Fibroblast of skin of left biceps (primary cell): ENCODE measurements at regions not wholly inside any gene's neighbourhood (a gene's known extent, or its start where the extent isn't known, plus 50 kb on each side); places are given as distances from the start of the nearest gene placed in this dataset.

Source experiments
- DNase-seq, 2 experiments: peaks; one replicate each; pipeline ENCODE4 v3.0.0-alpha.2; 2013; ENCODE audit warnings: low read depth in 2 of 2

GRCh38 chr10:123557366-123558108 is 108.6 kb upstream of the GPR26 start:
- DNase-seq: no peak

- no peak for DNase-seq
Observed at GRCh38 chr10:123558651-123559050, 107.5 kb upstream of the GPR26 start.

- DNase-seq: peak in 1 of 2 experiments; percentile 4
Observed at GRCh38 chr10:123559066-123559822, 106.9 kb upstream of the GPR26 start.

- DNase-seq: no peak
Observed at GRCh38 chr10:123559823-123560092, 106.4 kb upstream of the GPR26 start.

- DNase-seq: no peak
Observed at GRCh38 chr10:123560301-123561140, 105.6 kb upstream of the GPR26 start.

- no peak for DNase-seq
Observed at GRCh38 chr10:123561141-123561440, 105.1 kb upstream of the GPR26 start.

GRCh38 chr10:123562387-123562786 is 103.8 kb upstream of the GPR26 start:
- no peak for DNase-seq

- DNase-seq: no peak
Observed at GRCh38 chr10:123562811-123563580, 103.2 kb upstream of the GPR26 start.

- no peak for DNase-seq
Observed at GRCh38 chr10:123563581-123563855, 102.6 kb upstream of the GPR26 start.

GRCh38 chr10:123563994-123564393 is 102.2 kb upstream of the GPR26 start:
- DNase-seq: no peak

GRCh38 chr10:123564631-123565030 is 101.5 kb upstream of the GPR26 start:
- DNase-seq: no peak

GRCh38 chr10:123565691-123566660 is 100.2 kb upstream of the GPR26 start:
- no peak for DNase-seq

- no peak for DNase-seq
Observed at GRCh38 chr10:123567984-123568739, 98.0 kb upstream of the GPR26 start.

GRCh38 chr10:123568751-123569150 is 97.4 kb upstream of the GPR26 start:
- DNase-seq: no peak

GRCh38 chr10:123569436-123570035 is 96.6 kb upstream of the GPR26 start:
- no peak for DNase-seq

GRCh38 chr10:123570051-123570897 is 95.9 kb upstream of the GPR26 start:
- no peak for DNase-seq

- DNase-seq: no peak
Observed at GRCh38 chr10:123570898-123571515, 95.1 kb upstream of the GPR26 start.

- DNase-seq: no peak
Observed at GRCh38 chr10:123571978-123572377, 94.2 kb upstream of the GPR26 start.
